Medulla oblongata (tissue), 1 donor: ENCODE measurements at regions not wholly inside any gene's neighbourhood (a gene's known extent, or its start where the extent isn't known, plus 50 kb on each side); places are given as distances from the start of the nearest gene placed in this dataset.
"Not testable (repeated sequence)": the region's sequence is repeated elsewhere in the genome, so short reads cannot be mapped to it uniquely, and the experiment has no call there.

Experiments used
- DNase-seq: peaks from one replicate; pipeline ENCODE4 v3.0.0-alpha.2; 2015; ENCODE audit errors: extremely low spot score

GRCh38 chr21:9046870-9047269 lies 1474.5 kb upstream of the TPTE start:
- not testable (repeated sequence) for DNase-seq

GRCh38 chr21:9067515-9067914 lies 1453.9 kb upstream of the TPTE start:
- not testable (repeated sequence) for DNase-seq

- DNase-seq: not testable (repeated sequence)
Measured at GRCh38 chr21:9068622-9069021, 1452.8 kb upstream of the TPTE start.

GRCh38 chr21:9070703-9071102 lies 1450.7 kb upstream of the TPTE start:
- DNase-seq: not testable (repeated sequence)

- not testable (repeated sequence) for DNase-seq
Measured at GRCh38 chr21:9073010-9073409, 1448.4 kb upstream of the TPTE start.

GRCh38 chr21:9074772-9075171 lies 1446.6 kb upstream of the TPTE start:
- not testable (repeated sequence) for DNase-seq

GRCh38 chr21:9083091-9083826 lies 1438.1 kb upstream of the TPTE start:
- not testable (repeated sequence) for DNase-seq

- not testable (repeated sequence) for DNase-seq
Measured at GRCh38 chr21:9086299-9086698, 1435.1 kb upstream of the TPTE start.

GRCh38 chr21:9087816-9088215 lies 1433.6 kb upstream of the TPTE start:
- DNase-seq: not testable (repeated sequence)

- DNase-seq: not testable (repeated sequence)
Measured at GRCh38 chr21:9129741-9130140, 1391.6 kb upstream of the TPTE start.

- DNase-seq: not testable (repeated sequence)
Measured at GRCh38 chr21:9130817-9131216, 1390.6 kb upstream of the TPTE start.
